ENCODE measurements at regions not wholly inside any gene's neighbourhood (a gene's known extent, or its start where the extent isn't known, plus 50 kb on each side); places are given as distances from the start of the nearest gene placed in this dataset.

DNA sequence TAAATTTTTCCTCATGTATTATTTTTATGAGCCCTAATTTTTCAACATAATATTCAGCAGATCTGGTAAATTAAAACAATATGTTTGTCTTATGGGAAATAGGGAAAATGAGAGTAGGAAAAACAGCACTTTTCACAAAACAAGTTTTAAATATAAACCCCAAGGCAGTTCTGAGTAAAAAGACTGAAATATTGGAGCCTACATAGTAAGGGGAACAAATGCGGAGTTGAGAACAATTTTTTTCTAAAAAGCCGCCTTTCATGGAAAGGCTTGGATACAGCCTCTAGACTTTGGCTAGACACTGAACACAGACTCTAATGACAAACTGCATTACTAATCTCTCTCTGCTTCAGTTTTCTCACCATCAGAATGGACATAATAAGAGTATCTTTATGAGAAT, 174.1 kb downstream of the NOL4 start:
- H3K27ac ChIP-seq: no peak overlapping the region
- H3K4me3 ChIP-seq: no peak overlapping the region
- no peaks in the 10 kb centered on the region for H3K36me3 ChIP-seq
- no peak for DNase-seq
- H3K27me3 ChIP-seq: no peaks in the 10 kb centered on the region
- H3K9me3 ChIP-seq: peaks cover 0 to 9% of the 10 kb centered on the region in 2 donors
- TF ChIP-seq, protein P1, sequence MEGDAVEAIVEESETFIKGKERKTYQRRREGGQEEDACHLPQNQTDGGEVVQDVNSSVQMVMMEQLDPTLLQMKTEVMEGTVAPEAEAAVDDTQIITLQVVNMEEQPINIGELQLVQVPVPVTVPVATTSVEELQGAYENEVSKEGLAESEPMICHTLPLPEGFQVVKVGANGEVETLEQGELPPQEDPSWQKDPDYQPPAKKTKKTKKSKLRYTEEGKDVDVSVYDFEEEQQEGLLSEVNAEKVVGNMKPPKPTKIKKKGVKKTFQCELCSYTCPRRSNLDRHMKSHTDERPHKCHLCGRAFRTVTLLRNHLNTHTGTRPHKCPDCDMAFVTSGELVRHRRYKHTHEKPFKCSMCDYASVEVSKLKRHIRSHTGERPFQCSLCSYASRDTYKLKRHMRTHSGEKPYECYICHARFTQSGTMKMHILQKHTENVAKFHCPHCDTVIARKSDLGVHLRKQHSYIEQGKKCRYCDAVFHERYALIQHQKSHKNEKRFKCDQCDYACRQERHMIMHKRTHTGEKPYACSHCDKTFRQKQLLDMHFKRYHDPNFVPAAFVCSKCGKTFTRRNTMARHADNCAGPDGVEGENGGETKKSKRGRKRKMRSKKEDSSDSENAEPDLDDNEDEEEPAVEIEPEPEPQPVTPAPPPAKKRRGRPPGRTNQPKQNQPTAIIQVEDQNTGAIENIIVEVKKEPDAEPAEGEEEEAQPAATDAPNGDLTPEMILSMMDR (IDR thresholded peaks at IDR 0.05): no peak
- H3K4me1 ChIP-seq: no peaks in the 10 kb centered on the region
- no peak for ATAC-seq
- intact Hi-C loops (cut with DNase I): no loop called here

DNA sequence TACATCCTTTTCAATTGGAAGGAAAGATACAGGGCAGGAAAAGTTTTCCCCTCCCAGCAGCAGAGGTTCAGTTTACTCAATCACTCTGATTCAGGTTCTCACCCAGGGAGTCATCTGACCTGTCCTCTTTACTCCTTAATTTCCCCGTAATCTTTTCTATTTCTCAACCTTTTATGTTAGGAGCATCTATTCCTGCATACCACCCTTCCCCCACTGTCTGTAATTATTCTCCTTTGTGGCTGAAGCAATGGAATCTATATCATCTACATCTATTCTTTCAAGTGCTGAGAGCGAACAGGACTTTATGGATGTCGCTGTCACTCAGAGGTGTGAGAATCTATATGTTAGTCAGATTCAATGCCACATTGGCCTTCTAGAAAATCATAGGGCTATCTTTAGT, 175.2 kb downstream of the NOL4 start:
- no peak for ATAC-seq
- TF ChIP-seq, protein P1 (IDR thresholded peaks at IDR 0.05): no peak
- H3K9me3 ChIP-seq: no peaks in the 10 kb centered on the region
- no peaks in the 10 kb centered on the region for H3K4me1 ChIP-seq
- intact Hi-C loops (cut with DNase I): no loop called here
- H3K4me3 ChIP-seq: no peak overlapping the region
- no peak for DNase-seq
- no peak overlapping the region for H3K27ac ChIP-seq
- no peaks in the 10 kb centered on the region for H3K27me3 ChIP-seq
- H3K36me3 ChIP-seq: no peaks in the 10 kb centered on the region

DNA sequence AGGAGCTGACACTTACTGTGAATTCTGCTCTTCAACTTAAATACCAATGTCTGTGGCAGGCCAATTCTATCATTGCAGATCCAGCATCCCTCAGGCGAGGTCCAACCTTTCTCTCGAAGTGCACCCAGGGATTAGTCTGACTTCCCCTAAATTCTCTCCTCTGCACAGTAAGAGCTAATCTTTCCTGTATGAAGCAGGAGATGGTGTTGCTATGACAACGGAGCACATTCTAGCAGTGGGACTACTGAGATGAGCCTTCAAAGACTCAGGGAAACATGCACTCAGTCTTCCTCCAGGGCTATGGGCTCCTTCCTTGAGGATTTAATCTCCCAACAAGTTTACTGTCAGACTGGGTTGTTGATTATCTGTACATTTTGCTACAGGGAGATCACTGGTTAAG, 176.3 kb downstream of the NOL4 start:
- no peaks in the 10 kb centered on the region for H3K36me3 ChIP-seq
- TF ChIP-seq, protein P1 (IDR thresholded peaks at IDR 0.05): no peak
- intact Hi-C loops (cut with DNase I): no loop called here
- H3K27me3 ChIP-seq: no peaks in the 10 kb centered on the region
- no peak overlapping the region for H3K27ac ChIP-seq
- DNase-seq (no peak), ATAC-seq (no peak)
- no peak overlapping the region for H3K4me3 ChIP-seq
- no peaks in the 10 kb centered on the region for H3K9me3 ChIP-seq
- H3K4me1 ChIP-seq: no peaks in the 10 kb centered on the region

DNA sequence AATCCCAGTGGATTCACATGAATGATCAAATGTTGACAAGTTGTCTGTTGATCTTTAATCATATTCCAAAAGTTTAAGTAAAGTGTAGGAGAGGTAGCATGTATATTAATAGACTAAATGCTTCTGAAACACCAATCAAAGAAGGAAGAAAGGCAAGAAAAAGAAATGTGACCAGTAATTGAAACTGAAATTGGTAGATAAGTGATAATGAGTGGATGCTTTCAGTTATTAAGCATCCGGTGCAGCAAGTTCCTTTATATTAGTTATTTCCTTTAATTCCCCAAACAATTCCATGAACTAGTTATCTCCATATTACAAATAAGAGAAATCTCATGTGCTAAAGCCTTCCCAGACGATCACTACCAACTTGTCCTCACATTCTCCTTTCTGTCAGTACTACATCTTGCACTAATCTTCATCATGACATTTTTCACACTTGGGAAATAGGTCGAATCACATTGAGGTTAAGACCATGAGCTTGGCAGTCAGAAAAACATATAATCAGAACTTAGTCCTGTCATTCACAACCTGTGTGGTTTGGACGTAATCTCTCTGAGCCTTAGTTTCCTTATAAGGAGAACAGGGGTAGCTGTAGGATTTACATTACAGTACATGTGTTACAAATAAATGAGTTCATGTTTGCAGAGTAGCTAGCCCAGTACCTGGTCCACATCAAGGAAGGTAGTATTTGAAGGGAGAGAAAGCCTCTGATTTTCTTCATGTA, 182.1 kb downstream of the NOL4 start:
- Histone ChIP-seq H3K36me3 (no peaks in the 10 kb centered on the region), H3K4me1 (no peaks in the 10 kb centered on the region)

DNA sequence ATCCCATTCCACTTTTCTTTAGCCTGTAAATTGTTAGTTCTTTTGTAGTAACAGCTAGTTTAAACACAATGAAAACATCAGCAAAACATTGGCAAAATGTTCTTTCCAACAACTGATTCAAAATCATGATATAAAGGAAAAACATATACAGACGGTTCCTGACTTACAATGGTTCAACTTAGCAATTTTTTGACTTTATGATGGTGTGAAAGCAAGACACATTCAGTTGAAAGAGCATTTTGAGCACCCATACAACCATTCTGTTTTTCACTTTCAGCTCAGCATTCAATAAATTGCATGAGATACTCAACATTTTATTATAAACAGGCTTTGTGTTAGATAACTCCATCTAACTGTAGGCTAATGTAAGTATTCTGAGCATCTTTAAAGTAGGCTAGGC, 185.1 kb downstream of the NOL4 start:
- TF ChIP-seq, protein P1 (IDR thresholded peaks at IDR 0.05): no peak
- no peak for ATAC-seq
- DNase-seq: no peak
- Histone ChIP-seq H3K9me3 (no peaks in the 10 kb centered on the region), H3K27ac (no peak overlapping the region), H3K27me3 (no peaks in the 10 kb centered on the region), H3K4me3 (no peak overlapping the region), H3K36me3 (no peaks in the 10 kb centered on the region), H3K4me1 (no peaks in the 10 kb centered on the region)
- intact Hi-C loops (cut with DNase I): no loop called here

More for the DNA sequence above, 182.1 kb downstream of the NOL4 start:
- DNase-seq (no peak), ATAC-seq (no peak)
- TF ChIP-seq, protein P1 (IDR thresholded peaks at IDR 0.05): no peak
- Histone ChIP-seq H3K27ac (no peak overlapping the region), H3K27me3 (no peaks in the 10 kb centered on the region), H3K9me3 (no peaks in the 10 kb centered on the region), H3K4me3 (no peak overlapping the region)
- intact Hi-C loops (cut with DNase I): no loop called here

Measured in left lung (tissue), 4 donors.